Keratinocyte (primary cell): ENCODE measurements at regions not wholly inside any gene's neighbourhood (a gene's known extent, or its start where the extent isn't known, plus 50 kb on each side); places are given as distances from the start of the nearest gene placed in this dataset.

Experiments
- CTCF ChIP-seq, 3 experiments: IDR thresholded peaks in 1 of 3; conservative IDR thresholded peaks in 1 of 3; optimal IDR thresholded peaks in 1 of 3; 2 replicates in 2 of 3; 3 replicates in 1 of 3; pipeline versions ENCODE3 to v1.5.1; 2011; ENCODE audit warnings: low read length in 3 of 3, mild to moderate bottlenecking in 3 of 3, moderate library complexity in 2 of 3, control low read depth in 1 of 3, inconsistent platforms in 1 of 3; ENCODE audit not compliant: insufficient read depth in 2 of 3; ENCODE audit errors: extremely low read depth in 1 of 3
- EZH2 ChIP-seq: IDR thresholded peaks from one replicate; pipeline ENCODE4 v1.6.1; 2012; ENCODE audit warnings: inconsistent platforms, mild to moderate bottlenecking, low read length, moderate library complexity

- TF ChIP-seq EZH2, result no peak
- no peak for TF ChIP-seq CTCF (optimal IDR thresholded peaks at IDR 0.05 in 1 of 3, IDR thresholded peaks at IDR 0.05 in 1 of 3, conservative IDR thresholded peaks at IDR 0.05 in 1 of 3; ENCODE audit: extremely low read depth in 1 of 3, insufficient read depth in 2 of 3, low read length in 3 of 3)
These were observed 951.6 kb downstream of the TFAP2A start for GRCh38 chr6:9463311-9463710.
